Posterior vena cava (tissue), 2 donors: ENCODE measurements at regions not wholly inside any gene's neighbourhood (a gene's known extent, or its start where the extent isn't known, plus 50 kb on each side); places are given as distances from the start of the nearest gene placed in this dataset.

Source experiments
- DNase-seq: peaks from one replicate; pipeline ENCODE4 v3.0.0-alpha.2; 2020; ENCODE audit warnings: low spot score
- intact Hi-C, 2 donors: fragments of 100-400 bp; cut with DNase I; formaldehyde crosslinking; loops; one replicate each; pipeline versions ENCODE4 v1.14.1 to v1.14.2; 2022 to 2023
- donor health status: DM: yes; HTN: yes; CAD: no.
- donor health status: DM: yes; HTN: yes; CAD: no.

DNA sequence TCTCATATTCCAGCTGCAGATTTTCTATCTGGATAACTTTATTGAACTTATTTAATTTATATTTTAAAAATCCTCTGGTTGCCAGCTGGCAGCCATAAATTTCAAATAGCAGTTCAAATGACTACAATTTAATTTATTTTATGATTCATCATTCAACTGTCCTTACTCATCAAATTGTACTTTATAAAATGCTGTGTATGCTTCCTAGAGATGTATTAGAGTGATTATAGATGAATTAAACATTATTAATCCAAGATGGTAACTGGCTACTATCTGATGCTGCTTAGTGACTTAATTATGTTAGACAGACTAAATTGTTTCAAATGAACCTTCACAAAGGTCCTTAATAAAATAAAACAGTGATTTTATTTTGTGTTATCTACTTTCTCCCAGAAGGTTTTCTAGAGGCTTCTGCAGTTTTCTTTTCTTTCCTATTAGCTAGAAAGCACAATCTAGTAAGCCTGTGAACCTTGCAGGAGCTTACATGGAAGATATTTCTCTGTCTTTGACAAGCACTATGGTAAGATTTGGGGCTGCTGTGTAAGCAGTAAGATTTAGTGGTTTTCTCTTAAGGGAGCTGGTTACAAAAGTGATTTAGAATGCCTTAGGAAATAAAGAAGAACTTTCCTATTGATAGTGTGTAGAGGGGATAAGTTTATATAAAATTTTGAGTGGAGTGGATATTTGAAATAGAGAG lies 322.3 kb downstream of the FSIP2 start:
- DNase-seq: no peak
- intact Hi-C loops: no loop called here

DNA sequence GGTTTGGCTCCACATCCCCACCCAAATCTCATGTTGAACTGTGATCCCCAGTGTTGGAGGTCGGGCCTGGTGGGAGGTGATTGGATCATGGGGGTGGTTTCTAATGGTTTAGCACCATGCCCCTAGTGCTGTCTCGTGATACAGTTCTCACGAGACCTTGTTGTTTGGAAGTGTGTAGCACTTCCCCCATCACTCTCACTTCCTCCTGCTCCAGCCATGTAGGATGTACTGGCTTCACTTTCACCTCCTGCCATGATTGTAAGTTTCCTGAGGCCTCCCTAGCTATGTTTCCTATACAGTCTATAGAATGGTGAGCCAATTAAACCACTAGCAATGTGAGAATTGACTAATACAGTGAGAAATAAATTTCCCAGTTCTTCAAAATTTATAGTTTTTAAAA lies 325.9 kb downstream of the FSIP2 start:
- no peak for DNase-seq
- intact Hi-C loops: no loop called here

DNA sequence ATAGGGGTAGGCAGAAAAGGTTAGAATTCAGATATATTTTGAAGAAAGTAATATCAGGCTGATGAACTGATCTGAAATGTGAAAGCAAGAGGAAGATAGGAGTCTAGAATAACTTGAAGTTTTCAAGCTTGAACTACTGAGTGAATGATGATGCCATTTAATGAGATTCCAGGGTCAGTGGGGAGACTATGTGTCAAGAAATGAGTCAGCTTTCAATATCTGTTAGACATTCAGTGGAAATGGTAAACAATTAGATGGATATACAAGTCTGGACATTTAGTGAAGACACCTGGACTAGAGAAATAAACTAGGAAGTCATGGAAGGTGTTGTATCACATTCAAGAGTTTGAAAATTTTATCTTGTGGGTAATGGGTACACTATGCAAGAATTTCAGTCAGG lies 326.9 kb downstream of the FSIP2 start:
- intact Hi-C loops: no loop called here
- no peak for DNase-seq

DNA sequence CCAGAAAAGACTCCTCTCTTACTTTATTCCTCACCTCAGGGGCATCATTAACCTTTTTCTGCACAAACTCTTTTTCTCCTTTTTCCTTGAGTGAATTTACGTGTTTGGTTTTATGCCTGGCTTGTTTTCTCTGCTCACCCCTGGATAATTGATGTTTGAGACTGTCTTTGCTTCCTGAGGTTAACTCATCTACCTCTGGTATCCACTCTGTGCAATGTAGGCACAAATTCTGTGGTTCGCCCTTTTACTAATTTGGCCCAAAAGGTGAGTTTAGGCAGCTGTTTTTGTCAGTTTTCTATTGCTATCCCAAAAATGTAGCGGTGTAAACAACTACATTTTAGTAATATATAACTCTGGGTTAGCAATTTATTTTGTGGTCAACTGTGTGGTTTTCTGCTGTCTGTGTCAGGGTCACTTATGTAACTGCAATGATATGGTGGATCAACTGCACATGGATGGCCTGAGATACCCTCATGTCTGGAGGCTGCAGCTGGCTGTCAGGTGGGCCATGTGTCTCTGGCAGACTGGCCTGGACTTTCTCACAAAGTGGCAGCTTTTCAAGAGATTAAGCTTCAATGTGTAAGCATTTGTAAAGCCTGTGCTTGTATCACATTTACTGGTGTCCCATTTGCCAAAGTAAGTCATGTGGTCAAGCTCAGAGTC lies 329.7 kb downstream of the FSIP2 start:
- intact Hi-C loops: no loop called here

DNA sequence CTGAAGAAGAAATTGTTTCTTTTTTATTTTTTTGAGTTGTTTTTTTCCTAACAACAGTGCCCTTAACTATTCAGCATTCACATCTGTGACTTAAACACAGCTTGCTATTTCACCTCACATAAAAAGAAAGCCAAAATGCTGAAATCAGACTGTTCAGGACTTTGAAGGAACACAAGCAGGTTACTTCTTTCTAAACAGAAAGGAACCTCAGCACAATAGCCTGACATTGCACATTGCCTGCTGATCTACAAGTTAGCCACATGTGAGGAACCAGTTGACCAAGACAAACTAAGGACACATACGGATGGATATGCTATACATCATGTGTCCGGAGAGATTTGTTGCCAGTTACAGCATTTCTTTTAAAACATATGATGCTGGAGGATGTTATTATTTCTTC lies 331.1 kb downstream of the FSIP2 start:
- intact Hi-C loops: no loop called here
- no peak for DNase-seq

More for the DNA sequence above, 329.7 kb downstream of the FSIP2 start:
- DNase-seq: no peak

DNA sequence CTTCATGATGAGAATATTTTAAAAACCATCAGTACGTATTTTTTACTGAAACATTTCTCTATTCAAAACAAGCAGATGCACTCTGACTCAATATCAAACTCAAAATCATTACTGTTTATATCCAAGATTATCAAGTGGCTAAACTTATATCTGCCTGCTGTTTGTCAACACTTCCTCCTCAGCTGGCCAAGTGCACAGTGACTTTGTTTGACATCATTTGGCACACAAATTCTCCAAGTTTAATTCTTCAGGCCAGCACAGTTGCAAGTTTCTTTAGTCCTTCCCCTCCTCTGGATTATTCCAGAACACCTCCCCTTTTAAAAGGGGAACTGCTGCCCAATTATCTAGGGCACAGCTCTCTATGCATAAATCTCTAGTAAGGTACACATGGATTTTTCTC lies 346.6 kb downstream of the FSIP2 start:
- intact Hi-C loops: no loop called here
- no peak for DNase-seq

DNA sequence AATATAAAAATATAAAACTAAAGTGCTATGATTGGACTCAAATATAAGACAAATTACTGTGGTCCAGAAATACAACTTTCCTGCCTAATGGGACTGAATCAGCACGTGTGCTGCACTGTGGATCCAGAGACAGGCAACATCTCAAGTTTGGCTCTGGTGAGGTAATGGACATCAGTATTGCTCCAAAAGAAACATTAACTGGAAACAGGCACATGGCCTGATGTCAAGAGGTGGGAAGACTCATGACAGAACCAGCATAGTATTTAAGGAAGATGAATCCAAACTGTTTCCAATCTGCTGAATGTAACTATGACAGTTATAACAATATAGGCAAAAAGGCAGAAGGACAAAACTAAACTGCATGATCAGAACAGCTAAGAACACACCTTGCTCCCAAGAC lies 354.6 kb downstream of the FSIP2 start:
- no peak for DNase-seq
- intact Hi-C loops: no loop called here

DNA sequence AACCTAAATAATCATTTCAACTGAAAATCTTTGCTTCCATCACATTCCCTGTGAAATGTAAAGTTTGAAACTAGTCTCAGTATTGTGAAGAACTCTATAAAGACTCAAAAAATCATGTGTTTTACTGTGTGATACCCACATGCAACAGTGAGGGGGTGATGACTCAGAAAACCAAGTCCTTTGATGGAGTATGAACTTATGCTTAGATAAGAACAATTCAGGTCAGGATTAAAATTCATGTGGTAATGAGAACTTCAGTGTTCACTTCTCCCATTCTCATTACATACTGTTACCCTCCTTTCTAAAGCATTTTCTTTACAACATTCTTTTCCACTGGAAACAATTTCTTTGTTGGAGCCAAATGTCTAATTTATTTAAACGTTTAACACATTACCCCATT lies 360.2 kb downstream of the FSIP2 start:
- intact Hi-C loops: no loop called here
- no peak for DNase-seq

DNA sequence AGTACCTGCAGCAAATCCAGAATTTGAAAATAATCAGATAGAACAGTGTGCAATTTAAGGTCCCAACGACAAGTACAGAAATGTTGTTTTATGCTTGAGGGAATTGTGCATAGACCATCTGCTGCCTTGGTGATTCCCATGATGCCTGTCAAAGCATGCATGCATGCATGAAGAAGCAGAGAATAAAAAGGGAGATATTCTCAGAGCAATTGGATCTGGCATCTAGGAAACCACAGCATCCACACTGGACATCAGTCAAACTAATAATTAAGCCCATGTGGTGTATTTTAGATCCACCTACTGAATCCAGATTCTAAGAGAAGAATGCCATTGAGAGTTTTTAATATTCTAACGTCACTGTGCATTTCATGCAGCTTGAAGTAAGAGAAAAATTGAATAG lies 361.2 kb downstream of the FSIP2 start:
- intact Hi-C loops: no loop called here
- DNase-seq: no peak

DNA sequence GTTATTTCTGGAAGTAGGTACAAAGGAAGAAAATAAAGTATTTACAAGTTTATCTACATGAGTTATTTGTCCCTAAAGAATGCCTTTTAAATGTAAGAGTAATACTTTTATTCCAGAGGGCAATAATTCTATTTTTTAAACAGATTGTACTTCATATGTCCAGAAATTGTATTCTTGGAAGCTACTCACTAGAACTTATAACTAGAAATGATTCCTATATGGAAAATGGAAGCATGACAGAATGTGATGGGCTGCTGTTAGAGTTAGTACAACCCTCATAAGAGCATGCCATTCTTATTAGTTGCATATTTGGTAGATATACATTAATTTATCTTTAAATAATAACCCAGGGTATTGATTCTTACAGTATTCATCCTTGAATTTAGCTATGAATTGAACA lies 362.0 kb downstream of the FSIP2 start:
- intact Hi-C loops: no loop called here
- no peak for DNase-seq

DNA sequence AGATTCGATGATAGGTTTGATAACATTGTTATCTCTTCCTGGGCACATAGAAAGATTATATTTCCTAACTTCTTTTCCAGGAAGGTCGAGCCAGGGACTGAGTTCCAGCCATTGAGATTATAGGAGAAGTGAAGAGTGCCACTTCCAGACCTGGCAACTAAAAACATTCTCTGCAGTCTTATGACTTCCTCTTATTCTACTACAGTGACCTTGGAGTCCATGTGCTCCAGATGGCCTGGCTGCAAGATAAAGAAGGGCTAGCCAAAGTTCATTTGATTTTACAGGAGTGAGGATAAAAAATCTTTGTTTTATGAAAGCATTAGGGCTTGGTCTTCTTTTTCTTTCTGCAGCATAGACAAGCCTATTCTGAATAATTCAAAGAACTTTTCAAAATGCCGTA lies 363.0 kb downstream of the FSIP2 start:
- intact Hi-C loops: no loop called here
- no peak for DNase-seq

DNA sequence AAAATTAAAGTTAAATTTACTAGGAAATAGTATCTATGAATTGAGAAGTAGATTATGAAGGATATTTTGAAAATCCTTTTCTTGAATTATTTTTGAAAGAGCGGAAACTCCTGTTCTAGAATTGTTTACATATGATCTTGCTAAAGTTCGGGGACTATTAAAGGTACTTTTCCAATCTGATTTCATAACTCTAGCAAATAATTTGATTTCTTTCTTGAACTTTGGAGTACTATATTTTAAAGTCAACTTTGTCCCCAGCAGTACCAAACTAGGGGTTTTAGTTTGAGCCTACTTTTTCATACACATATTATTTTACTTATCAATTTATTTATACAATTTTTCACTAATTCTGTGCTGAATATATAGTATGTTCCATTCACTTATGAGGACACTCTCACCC lies 364.7 kb downstream of the FSIP2 start:
- intact Hi-C loops: no loop called here
- no peak for DNase-seq

DNA sequence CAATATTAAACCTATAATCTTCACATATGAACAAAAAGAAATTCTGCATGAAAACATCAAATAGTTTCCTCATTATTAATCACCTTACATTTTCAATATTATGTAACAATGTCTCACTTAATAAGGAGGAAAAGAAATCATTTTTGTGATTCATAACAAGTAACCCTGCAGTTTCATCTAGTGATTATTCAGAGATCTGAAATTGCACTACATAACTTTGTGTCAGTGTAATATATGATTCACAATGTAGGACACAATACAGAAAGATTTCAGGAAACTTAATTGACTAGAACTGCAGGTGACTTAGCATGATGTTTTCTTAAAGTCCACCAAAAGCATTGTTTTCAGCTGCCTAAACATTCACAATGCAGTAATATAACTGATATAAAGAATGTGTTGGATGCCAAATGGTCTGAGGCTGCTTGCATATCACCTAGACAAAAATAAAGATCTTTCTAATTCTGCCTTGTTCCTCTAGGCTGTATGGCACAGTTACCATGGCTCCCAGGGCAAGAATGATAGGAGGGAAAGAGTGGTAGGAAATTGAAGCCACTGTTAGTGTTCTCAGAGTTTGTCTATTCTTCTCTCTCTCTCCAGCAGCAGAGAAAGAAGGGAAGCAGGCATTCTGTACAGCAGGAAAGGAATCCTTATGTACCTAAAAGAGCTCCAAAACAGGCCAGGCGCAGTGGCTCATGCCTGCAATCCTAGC lies 366.6 kb downstream of the FSIP2 start:
- no peak for DNase-seq
- intact Hi-C loops: no loop called here

DNA sequence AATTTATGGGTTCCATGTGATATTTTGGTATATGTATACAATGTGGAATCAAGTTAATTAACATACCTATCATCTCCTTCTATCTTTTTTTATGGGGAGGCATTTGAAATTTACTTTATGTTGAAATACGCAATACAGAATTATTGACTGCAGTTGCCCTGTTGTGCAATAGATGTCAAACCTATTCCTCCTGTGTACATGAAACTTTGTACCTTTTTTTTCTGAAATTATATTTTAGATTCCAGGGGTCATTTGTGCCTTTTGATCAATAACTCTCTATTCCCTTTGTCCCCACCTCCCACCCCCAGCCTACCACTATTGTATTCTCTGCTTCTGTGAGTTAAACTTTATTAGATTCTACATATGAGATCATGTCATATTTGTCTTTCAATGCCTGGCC lies 369.9 kb downstream of the FSIP2 start:
- no peak for DNase-seq
- intact Hi-C loops: no loop called here

DNA sequence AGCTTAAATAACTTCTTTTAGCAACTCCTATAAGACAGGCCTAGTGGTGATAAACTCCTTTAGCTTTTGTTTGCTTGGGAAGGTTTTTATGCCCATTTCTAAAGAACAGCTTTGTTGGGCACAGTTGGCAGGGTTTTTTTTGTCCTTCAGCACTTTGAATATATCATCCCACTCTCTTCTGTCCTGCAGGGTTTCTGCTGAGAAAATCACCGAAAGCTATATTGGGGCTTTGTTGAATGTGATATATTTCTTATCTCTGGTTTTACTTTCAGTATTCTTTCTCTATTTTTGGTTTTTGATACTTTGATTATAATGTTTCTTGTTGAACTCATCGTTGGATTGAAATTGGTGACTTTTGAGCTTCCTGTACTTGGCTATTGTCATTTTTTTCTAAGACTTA lies 372.8 kb upstream of the ZC3H15 start:
- intact Hi-C loops: no loop called here
- no peak for DNase-seq

DNA sequence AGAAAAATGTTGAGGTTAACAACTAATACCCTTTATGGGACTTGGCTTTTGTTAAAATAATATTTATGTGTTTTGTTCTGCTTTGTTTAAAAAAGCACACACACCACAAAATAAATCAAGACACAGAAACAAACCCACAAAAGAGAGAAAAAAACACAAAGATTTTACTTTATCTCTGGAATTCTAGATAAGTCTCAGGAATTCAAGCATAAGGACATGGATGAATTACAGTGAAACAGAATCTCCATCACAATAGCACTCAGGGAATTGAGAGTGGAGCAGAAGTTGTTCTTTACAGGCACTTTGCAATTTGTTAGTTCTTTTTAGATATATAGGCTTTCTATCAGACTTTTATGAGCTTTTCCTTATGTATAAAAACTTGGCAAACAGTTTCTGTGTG lies 360.9 kb upstream of the ZC3H15 start:
- intact Hi-C loops: no loop called here
- DNase-seq: no peak

DNA sequence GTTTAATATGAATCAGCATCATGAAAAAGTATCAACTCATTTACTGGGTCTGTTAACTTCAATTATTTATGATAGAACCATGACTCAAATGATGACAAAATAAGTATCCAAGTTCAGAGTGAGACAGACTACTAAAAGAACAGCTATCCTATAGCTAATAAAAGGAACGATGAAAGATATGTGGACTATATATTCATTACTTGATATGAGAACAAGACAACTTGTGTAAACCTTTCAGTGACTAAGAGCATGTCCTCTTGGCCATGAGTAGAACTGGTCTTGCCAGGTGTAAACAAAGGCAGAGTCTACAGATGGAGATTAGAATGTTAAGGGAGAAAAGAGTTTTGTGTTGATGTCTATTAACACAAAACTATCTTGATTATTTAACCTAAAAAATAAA lies 360.4 kb upstream of the ZC3H15 start:
- no peak for DNase-seq
- intact Hi-C loops: no loop called here

DNA sequence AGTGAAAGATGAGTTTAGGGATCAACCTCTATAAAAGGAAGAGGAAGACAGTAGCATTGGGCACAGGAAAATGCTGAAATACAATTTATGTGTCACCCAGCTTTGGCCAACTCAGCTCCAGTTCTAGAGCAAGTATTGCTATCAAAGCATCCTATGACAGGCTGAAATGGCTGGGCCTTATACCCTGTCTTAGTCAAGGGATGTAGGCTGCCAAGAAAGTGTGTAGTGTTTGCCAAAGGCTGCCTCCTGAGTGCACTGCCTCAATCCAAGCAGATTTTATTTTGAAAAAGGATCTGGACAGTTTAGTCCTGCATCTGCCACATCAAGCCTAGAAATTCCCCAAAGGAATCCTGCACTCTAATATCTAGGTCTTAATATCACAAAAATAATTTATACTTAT lies 359.9 kb upstream of the ZC3H15 start:
- intact Hi-C loops: no loop called here
- DNase-seq: no peak

DNA sequence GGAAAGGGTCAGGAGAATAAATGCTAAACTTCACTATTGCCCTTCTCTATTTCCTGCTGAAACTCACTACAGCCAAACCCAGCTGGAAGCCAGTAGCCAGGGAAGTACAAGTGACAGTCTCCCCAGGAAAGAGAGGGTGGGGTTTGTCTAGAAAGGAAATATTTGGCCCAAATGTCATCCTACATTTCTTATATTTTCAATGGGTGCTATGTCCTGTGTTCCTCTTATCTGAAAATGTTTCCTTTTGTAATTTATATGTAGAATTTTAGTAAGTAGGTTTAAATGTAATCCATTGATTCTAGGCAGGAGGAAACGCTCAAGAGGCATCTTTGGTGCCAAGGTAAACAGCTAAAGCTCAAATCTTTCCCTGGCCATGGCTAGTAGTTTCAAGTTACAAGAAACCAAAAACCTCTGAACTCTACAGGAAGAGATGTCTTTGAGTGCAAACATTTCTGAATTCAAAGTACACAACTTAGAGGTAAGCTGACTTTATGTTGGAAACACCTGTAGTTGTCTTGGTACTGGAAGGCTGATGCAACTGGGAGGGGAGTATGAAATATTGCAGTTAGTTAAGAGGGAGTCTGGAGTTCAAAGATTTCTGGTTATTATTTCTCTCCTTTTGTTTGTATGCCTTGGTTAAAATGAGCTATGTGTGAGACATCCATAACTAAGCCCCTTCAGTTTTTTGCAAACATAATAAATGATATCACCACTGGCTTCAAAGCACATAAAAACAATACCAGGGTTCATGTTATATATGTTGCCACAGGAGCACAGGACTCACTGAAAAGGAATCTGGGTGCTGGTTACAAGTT lies 356.1 kb upstream of the ZC3H15 start:
- DNase-seq: no peak
- intact Hi-C loops: no loop called here
